Liver (tissue), 8 donors: ENCODE measurements at regions not wholly inside any gene's neighbourhood (a gene's known extent, or its start where the extent isn't known, plus 50 kb on each side); places are given as distances from the start of the nearest gene placed in this dataset.

Experiments
- DNase-seq: peaks from one replicate; pipeline ENCODE4 v3.0.0-alpha.2; 2017; ENCODE audit warnings: low spot score
- H3K27ac ChIP-seq, 2 donors: one replicate each; pipeline ENCODE4 v1.7.0; 2013; ENCODE audit warnings: inconsistent platforms in 2 of 2, low read length in 2 of 2, control low read depth in 1 of 2, low read depth in 1 of 2, mild to moderate bottlenecking in 1 of 2
- H3K27me3 ChIP-seq, 4 donors: one replicate each; pipeline versions ENCODE4 v1.6.1 to v1.7.0; 2013; ENCODE audit warnings: low read length in 3 of 4, inconsistent platforms in 1 of 4, mild to moderate bottlenecking in 1 of 4, moderate library complexity in 1 of 4; ENCODE audit not compliant: control insufficient read depth in 4 of 4, insufficient read depth in 4 of 4
- H3K36me3 ChIP-seq, 4 donors: one replicate each; pipeline versions ENCODE4 v1.6.1 to v1.7.0; 2013; ENCODE audit warnings: low read length in 3 of 4, mild to moderate bottlenecking in 3 of 4, low read depth in 1 of 4, moderate library complexity in 1 of 4; ENCODE audit not compliant: control insufficient read depth in 4 of 4, insufficient read depth in 3 of 4
- H3K4me1 ChIP-seq, 4 donors: one replicate each; pipeline versions ENCODE4 v1.6.1 to v1.7.0; 2013; ENCODE audit warnings: low read length in 3 of 4, mild to moderate bottlenecking in 3 of 4, moderate library complexity in 1 of 4; ENCODE audit not compliant: control insufficient read depth in 4 of 4, insufficient read depth in 4 of 4
- H3K4me3 ChIP-seq, 3 donors: one replicate each; pipeline versions ENCODE4 v1.6.1 to v1.7.0; 2013; ENCODE audit warnings: low read length in 3 of 3, control low read depth in 1 of 3, low read depth in 1 of 3, mild to moderate bottlenecking in 1 of 3
- H3K9ac ChIP-seq, 2 donors: one replicate each; pipeline ENCODE4 v1.7.0; 2013; ENCODE audit warnings: low read length in 2 of 2, mild to moderate bottlenecking in 2 of 2, moderate library complexity in 2 of 2, control low read depth in 1 of 2, low read depth in 1 of 2
- H3K9me3 ChIP-seq, 4 donors: one replicate each; pipeline versions ENCODE4 v1.6.1 to v1.7.0; 2013; ENCODE audit warnings: low read length in 3 of 4; ENCODE audit not compliant: control insufficient read depth in 4 of 4
- EGR1 ChIP-seq, 2 donors: IDR thresholded peaks; 2 replicates each; pipeline ENCODE4 v1.6.1; 2016 to 2018; ENCODE audit warnings: antibody characterized with exemption in 2 of 2, low read depth in 2 of 2
- FOXA1 ChIP-seq: IDR thresholded peaks from 2 replicates; pipeline ENCODE4 v1.6.1; 2016; ENCODE audit warnings: antibody characterized with exemption
- FOXA2 ChIP-seq: IDR thresholded peaks from 2 replicates; pipeline ENCODE4 v1.6.1; 2016; ENCODE audit warnings: antibody characterized with exemption
- GABPA ChIP-seq, 2 donors: IDR thresholded peaks in 1 of 2; conservative IDR thresholded peaks in 1 of 2; 2 replicates each; pipeline ENCODE4 v1.6.1; 2016; ENCODE audit warnings: antibody characterized with exemption in 2 of 2, mild to moderate bottlenecking in 1 of 2, moderate library complexity in 1 of 2
- HNF4A ChIP-seq, 2 donors: conservative IDR thresholded peaks; 2 replicates each; pipeline ENCODE4 v1.6.1; 2016; ENCODE audit warnings: antibody characterized with exemption in 2 of 2, mild to moderate bottlenecking in 2 of 2
- HNF4G ChIP-seq: IDR thresholded peaks from 2 replicates; pipeline ENCODE4 v1.6.1; 2016; ENCODE audit warnings: antibody characterized with exemption
- JUND ChIP-seq, 2 donors: IDR thresholded peaks; 2 replicates each; pipeline ENCODE4 v1.6.1; 2016; ENCODE audit warnings: antibody characterized with exemption in 2 of 2
- NR2F2 ChIP-seq: IDR thresholded peaks from 2 replicates; pipeline ENCODE4 v1.6.1; 2016; ENCODE audit warnings: antibody characterized with exemption
- RAD21 ChIP-seq, 2 donors: IDR thresholded peaks; 2 replicates each; pipeline ENCODE4 v1.6.1; 2016; ENCODE audit warnings: antibody characterized with exemption in 2 of 2, mild to moderate bottlenecking in 2 of 2
- RXRA ChIP-seq, 2 donors: IDR thresholded peaks; 2 replicates each; pipeline ENCODE4 v1.6.1; 2017 to 2018; ENCODE audit warnings: antibody characterized with exemption in 2 of 2, mild to moderate bottlenecking in 1 of 2
- SP1 ChIP-seq: IDR thresholded peaks from 2 replicates; pipeline ENCODE4 v1.6.1; 2018; ENCODE audit warnings: antibody characterized with exemption, mild to moderate bottlenecking
- TAF1 ChIP-seq: conservative IDR thresholded peaks from 2 replicates; pipeline ENCODE4 v1.6.1; 2016; ENCODE audit warnings: antibody characterized with exemption, mild to moderate bottlenecking
- YY1 ChIP-seq: IDR thresholded peaks from 2 replicates; pipeline ENCODE4 v1.6.1; 2016; ENCODE audit warnings: antibody characterized with exemption, mild to moderate bottlenecking
- WGBS: extraction: QIAGEN DNeasy Blood & Tissue Kit; methylation state at CpG from one replicate; pipeline ENCODE4 v1.1.7; 2013; 5-methylcytosine and 5-hydroxymethylcytosine counted together
- TF ChIP-seq, protein P1 (sequence below): IDR thresholded peaks from 2 replicates; pipeline ENCODE4 v1.6.1; 2016; ENCODE audit warnings: antibody characterized with exemption
- TF ChIP-seq, protein P2 (sequence below): fragments of 150-350 bp; IDR thresholded peaks from 2 replicates; pipeline ENCODE4 v1.5.1; 2017; ENCODE audit warnings: improper control_type of control experiment, low read depth, low read length; ENCODE audit not compliant: missing input control
- TF ChIP-seq, protein P3 (sequence below): IDR thresholded peaks from 2 replicates; pipeline ENCODE4 v1.6.1; 2016; ENCODE audit warnings: antibody characterized with exemption, mild to moderate bottlenecking
- TF ChIP-seq, protein P4 (sequence below): IDR thresholded peaks from 2 replicates; pipeline ENCODE4 v1.6.1; 2016; ENCODE audit warnings: antibody characterized with exemption
- TF ChIP-seq, protein P5 (sequence below): IDR thresholded peaks from 2 replicates; pipeline ENCODE4 v1.6.1; 2016; ENCODE audit warnings: antibody characterized with exemption
- donor health status: healthy.
- donor health status: healthy.
- donor health status: healthy.
- donor health status: healthy.
- donor health status: healthy.

DNA sequence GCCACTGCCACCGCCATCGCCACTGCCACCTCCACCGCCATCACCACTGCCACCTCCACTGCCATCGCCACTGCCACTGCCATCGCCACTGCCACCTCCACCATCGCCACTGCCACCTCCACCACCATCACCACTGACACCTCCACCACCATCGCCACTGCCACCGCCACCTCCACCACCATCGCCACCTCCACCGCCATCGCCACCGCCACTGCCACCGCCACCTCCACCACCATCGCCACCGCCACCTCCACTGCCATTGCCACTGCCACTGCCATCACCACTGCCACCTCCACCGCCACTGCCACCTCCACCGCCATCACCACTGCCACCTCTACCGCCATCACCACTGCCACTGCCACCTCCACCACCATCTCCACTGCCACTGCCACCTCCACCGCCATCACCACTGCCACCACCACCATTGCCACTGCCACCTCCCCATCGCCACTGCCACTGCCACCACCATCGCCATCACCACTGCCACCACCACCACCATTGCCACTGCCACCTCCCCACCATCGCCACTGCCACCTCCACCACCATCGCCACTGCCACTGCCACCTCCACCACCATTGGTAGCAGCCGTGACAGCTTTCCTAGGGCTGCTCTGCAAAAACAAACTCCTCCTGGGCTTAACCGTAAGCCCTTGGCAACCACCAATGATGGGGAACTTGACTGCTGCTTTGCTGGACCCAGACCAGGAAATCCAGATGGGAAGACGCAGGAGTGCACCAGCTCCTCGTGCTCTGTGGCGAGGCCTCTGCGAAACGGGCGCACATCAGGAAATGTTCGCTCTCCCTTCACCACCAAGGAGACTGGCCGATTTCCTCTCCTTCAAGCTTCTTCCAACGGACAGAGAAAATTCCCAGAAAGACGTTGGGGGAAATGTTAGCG is 147.2 kb downstream of the RBFOX3 start:
- Histone ChIP-seq H3K4me1 (no peaks in the 10 kb centered on the region), H3K27ac (no peak overlapping the region), H3K36me3 (no peaks in the 10 kb centered on the region), H3K9me3 (no peaks in the 10 kb centered on the region), H3K9ac (no peak overlapping the region), H3K27me3 (peaks cover 0 to 7% (median 0%) of the 10 kb centered on the region in 4 donors), H3K4me3 (no peak overlapping the region)
- TF ChIP-seq EGR1 (IDR thresholded peaks at IDR 0.05; ENCODE audit: low read depth in 2 of 2) (no peak), HNF4A (conservative IDR thresholded peaks at IDR 0.05) (no peak), NR2F2 (no peak), YY1 (no peak), GABPA (IDR thresholded peaks at IDR 0.05 in 1 of 2, conservative IDR thresholded peaks at IDR 0.05 in 1 of 2) (no peak), FOXA1 (no peak), JUND (IDR thresholded peaks at IDR 0.05) (no peak), FOXA2 (no peak), TAF1 (no peak), RAD21 (IDR thresholded peaks at IDR 0.05) (no peak), SP1 (no peak), HNF4G (no peak), RXRA (IDR thresholded peaks at IDR 0.05) (no peak)
- TF ChIP-seq, protein P1, sequence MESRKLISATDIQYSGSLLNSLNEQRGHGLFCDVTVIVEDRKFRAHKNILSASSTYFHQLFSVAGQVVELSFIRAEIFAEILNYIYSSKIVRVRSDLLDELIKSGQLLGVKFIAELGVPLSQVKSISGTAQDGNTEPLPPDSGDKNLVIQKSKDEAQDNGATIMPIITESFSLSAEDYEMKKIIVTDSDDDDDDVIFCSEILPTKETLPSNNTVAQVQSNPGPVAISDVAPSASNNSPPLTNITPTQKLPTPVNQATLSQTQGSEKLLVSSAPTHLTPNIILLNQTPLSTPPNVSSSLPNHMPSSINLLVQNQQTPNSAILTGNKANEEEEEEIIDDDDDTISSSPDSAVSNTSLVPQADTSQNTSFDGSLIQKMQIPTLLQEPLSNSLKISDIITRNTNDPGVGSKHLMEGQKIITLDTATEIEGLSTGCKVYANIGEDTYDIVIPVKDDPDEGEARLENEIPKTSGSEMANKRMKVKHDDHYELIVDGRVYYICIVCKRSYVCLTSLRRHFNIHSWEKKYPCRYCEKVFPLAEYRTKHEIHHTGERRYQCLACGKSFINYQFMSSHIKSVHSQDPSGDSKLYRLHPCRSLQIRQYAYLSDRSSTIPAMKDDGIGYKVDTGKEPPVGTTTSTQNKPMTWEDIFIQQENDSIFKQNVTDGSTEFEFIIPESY: no peak
- TF ChIP-seq, protein P2, sequence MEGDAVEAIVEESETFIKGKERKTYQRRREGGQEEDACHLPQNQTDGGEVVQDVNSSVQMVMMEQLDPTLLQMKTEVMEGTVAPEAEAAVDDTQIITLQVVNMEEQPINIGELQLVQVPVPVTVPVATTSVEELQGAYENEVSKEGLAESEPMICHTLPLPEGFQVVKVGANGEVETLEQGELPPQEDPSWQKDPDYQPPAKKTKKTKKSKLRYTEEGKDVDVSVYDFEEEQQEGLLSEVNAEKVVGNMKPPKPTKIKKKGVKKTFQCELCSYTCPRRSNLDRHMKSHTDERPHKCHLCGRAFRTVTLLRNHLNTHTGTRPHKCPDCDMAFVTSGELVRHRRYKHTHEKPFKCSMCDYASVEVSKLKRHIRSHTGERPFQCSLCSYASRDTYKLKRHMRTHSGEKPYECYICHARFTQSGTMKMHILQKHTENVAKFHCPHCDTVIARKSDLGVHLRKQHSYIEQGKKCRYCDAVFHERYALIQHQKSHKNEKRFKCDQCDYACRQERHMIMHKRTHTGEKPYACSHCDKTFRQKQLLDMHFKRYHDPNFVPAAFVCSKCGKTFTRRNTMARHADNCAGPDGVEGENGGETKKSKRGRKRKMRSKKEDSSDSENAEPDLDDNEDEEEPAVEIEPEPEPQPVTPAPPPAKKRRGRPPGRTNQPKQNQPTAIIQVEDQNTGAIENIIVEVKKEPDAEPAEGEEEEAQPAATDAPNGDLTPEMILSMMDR: no peak
- TF ChIP-seq, protein P3, sequence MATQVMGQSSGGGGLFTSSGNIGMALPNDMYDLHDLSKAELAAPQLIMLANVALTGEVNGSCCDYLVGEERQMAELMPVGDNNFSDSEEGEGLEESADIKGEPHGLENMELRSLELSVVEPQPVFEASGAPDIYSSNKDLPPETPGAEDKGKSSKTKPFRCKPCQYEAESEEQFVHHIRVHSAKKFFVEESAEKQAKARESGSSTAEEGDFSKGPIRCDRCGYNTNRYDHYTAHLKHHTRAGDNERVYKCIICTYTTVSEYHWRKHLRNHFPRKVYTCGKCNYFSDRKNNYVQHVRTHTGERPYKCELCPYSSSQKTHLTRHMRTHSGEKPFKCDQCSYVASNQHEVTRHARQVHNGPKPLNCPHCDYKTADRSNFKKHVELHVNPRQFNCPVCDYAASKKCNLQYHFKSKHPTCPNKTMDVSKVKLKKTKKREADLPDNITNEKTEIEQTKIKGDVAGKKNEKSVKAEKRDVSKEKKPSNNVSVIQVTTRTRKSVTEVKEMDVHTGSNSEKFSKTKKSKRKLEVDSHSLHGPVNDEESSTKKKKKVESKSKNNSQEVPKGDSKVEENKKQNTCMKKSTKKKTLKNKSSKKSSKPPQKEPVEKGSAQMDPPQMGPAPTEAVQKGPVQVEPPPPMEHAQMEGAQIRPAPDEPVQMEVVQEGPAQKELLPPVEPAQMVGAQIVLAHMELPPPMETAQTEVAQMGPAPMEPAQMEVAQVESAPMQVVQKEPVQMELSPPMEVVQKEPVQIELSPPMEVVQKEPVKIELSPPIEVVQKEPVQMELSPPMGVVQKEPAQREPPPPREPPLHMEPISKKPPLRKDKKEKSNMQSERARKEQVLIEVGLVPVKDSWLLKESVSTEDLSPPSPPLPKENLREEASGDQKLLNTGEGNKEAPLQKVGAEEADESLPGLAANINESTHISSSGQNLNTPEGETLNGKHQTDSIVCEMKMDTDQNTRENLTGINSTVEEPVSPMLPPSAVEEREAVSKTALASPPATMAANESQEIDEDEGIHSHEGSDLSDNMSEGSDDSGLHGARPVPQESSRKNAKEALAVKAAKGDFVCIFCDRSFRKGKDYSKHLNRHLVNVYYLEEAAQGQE: no peak
- TF ChIP-seq, protein P4, sequence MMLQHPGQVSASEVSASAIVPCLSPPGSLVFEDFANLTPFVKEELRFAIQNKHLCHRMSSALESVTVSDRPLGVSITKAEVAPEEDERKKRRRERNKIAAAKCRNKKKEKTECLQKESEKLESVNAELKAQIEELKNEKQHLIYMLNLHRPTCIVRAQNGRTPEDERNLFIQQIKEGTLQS: no peak
- TF ChIP-seq, protein P5, sequence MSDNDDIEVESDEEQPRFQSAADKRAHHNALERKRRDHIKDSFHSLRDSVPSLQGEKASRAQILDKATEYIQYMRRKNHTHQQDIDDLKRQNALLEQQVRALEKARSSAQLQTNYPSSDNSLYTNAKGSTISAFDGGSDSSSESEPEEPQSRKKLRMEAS: no peak
- DNase-seq: no peak
- 88% methylated on average over 36 of the region's 36 CpGs for WGBS
